H1 (cell line): ENCODE measurements at regions not wholly inside any gene's neighbourhood (a gene's known extent, or its start where the extent isn't known, plus 50 kb on each side); places are given as distances from the start of the nearest gene placed in this dataset.

Source experiments
- CTCF ChIA-PET: fragments of 300-600 bp; sonication (Branson Sonifier 250); formaldehyde crosslinking; loops from one replicate; lab custom pipeline; 2021; ENCODE audit not compliant: partially characterized antibody; lab: Charles Lee
- POLR2A ChIA-PET: fragments of 300-600 bp; sonication (Branson Sonifier 250); formaldehyde crosslinking; loops from one replicate; lab custom pipeline; 2021; ENCODE audit warnings: inconsistent platforms; ENCODE audit not compliant: partially characterized antibody; lab: Charles Lee
- DNase-seq, 2 experiments: peaks; one replicate each; pipeline versions ENCODE4 v3.0.0 to v3.0.0-alpha.2; 2010 to 2022; ENCODE audit warnings: low spot score in 2 of 2, low read depth in 1 of 2, mixed read lengths in 1 of 2
- FAIRE-seq: peaks from 2 replicates; lab custom pipeline; 2011; peaks lifted over from hg19 to GRCh38; lab: Jason Lieb, UNC
- H2AFZ ChIP-seq: 2 replicates; pipeline ENCODE4 v1.8.1; 2012; ENCODE audit warnings: low read length, inconsistent platforms
- H2AK5ac ChIP-seq: 2 replicates; pipeline ENCODE4 v1.6.1; 2013; ENCODE audit warnings: low read depth, low read length
- H2BK120ac ChIP-seq: replicated peaks from 2 replicates; pipeline ENCODE3; 2013; ENCODE audit warnings: low read depth, low read length, inconsistent platforms
- H2BK12ac ChIP-seq: 2 replicates; pipeline ENCODE4 v1.6.1; 2013; ENCODE audit warnings: low read depth, low read length
- H2BK15ac ChIP-seq: 2 replicates; pipeline ENCODE4 v1.6.1; 2013; ENCODE audit warnings: low read length
- H2BK20ac ChIP-seq: 2 replicates; pipeline ENCODE4 v1.6.1; 2013; ENCODE audit warnings: low read length
- H2BK5ac ChIP-seq: 2 replicates; pipeline ENCODE4 v1.6.1; 2013; ENCODE audit warnings: low read depth, low read length
- H3K14ac ChIP-seq: 2 replicates; pipeline ENCODE4 v1.6.1; 2013; ENCODE audit warnings: inconsistent platforms; ENCODE audit not compliant: insufficient read length
- H3K18ac ChIP-seq: 2 replicates; pipeline ENCODE4 v1.6.1; 2013; ENCODE audit warnings: low read length; ENCODE audit errors: extremely low read depth
- H3K23ac ChIP-seq: 2 replicates; pipeline ENCODE4 v1.6.1; 2013; ENCODE audit warnings: inconsistent platforms; ENCODE audit not compliant: insufficient read length
- H3K23me2 ChIP-seq: 2 replicates; pipeline ENCODE4 v1.6.1; 2013; ENCODE audit warnings: low read depth, low read length
- H3K27ac ChIP-seq: 2 replicates; pipeline ENCODE4 v1.6.1; 2011; ENCODE audit warnings: low read depth, low read length, inconsistent platforms
- H3K27me3 ChIP-seq, 4 experiments: replicated peaks in 1 of 4; 1 replicate in 1 of 4; 2 replicates in 3 of 4; pipeline versions ENCODE4 v1.6.1 to v1.8.1; 2011 to 2013; ENCODE audit warnings: low read length in 3 of 4, mild to moderate bottlenecking in 3 of 4, inconsistent platforms in 2 of 4, mixed read lengths in 2 of 4, moderate library complexity in 1 of 4; ENCODE audit not compliant: control insufficient read depth in 3 of 4, insufficient read depth in 3 of 4; ENCODE audit errors: extremely low read depth in 1 of 4
- H3K36me3 ChIP-seq, 4 experiments: 2 replicates each; pipeline versions ENCODE4 v1.6.1 to v1.8.1; 2011 to 2013; ENCODE audit warnings: mild to moderate bottlenecking in 4 of 4, low read length in 3 of 4, moderate library complexity in 2 of 4, control low read depth in 1 of 4, inconsistent platforms in 1 of 4; ENCODE audit not compliant: insufficient read depth in 4 of 4, control insufficient read depth in 2 of 4
- H3K4ac ChIP-seq: replicated peaks from 2 replicates; pipeline ENCODE3; 2013; ENCODE audit warnings: low read length, low read depth, mixed read lengths, inconsistent platforms; ENCODE audit not compliant: insufficient read length
- H3K4me1 ChIP-seq, 4 experiments: replicated peaks in 1 of 4; 1 replicate in 1 of 4; 2 replicates in 3 of 4; pipeline versions ENCODE4 v1.6.1 to v1.8.1; 2011 to 2013; ENCODE audit warnings: low read length in 3 of 4, inconsistent platforms in 2 of 4, mixed read lengths in 1 of 4; ENCODE audit not compliant: insufficient read depth in 4 of 4, control insufficient read depth in 3 of 4
- H3K4me2 ChIP-seq, 2 experiments: 2 replicates each; pipeline versions ENCODE4 v1.6.1 to v1.8.1; 2011 to 2013; ENCODE audit warnings: low read depth in 2 of 2, low read length in 2 of 2, control low read depth in 1 of 2, inconsistent platforms in 1 of 2, mild to moderate bottlenecking in 1 of 2; ENCODE audit not compliant: insufficient read depth in 1 of 2
- H3K4me3 ChIP-seq, 4 experiments: fragments of 200-600, 300-600 bp in 1 of 4; sonication (generic), shearing (Covaris generic), sonication (Bioruptor Twin) in 1 of 4; 2 replicates each; pipeline versions ENCODE4 v1.5.1 to v1.8.1; 2011 to 2016; ENCODE audit warnings: low read length in 4 of 4, low read depth in 3 of 4, control low read depth in 2 of 4, inconsistent platforms in 2 of 4, mild to moderate bottlenecking in 2 of 4, mixed read lengths in 1 of 4, moderate library complexity in 1 of 4; ENCODE audit not compliant: insufficient read depth in 2 of 4; ENCODE audit errors: extremely low read depth in 1 of 4
- H3K56ac ChIP-seq: replicated peaks from 2 replicates; pipeline ENCODE3; 2013; ENCODE audit warnings: low read depth, mild to moderate bottlenecking, mixed read lengths, low read length, inconsistent platforms; ENCODE audit not compliant: insufficient read length
- H3K79me1 ChIP-seq: 2 replicates; pipeline ENCODE4 v1.6.1; 2013; ENCODE audit warnings: low read depth, low read length, control low read depth
- H3K79me2 ChIP-seq, 2 experiments: 2 replicates each; pipeline versions ENCODE4 v1.6.1 to v1.8.1; 2012 to 2013; ENCODE audit warnings: low read length in 2 of 2, mild to moderate bottlenecking in 2 of 2, inconsistent platforms in 1 of 2; ENCODE audit not compliant: insufficient read depth in 2 of 2, control insufficient read depth in 1 of 2
- H3K9ac ChIP-seq, 4 experiments: replicated peaks in 1 of 4; 1 replicate in 1 of 4; 2 replicates in 3 of 4; pipeline versions ENCODE4 v1.6.1 to v1.8.1; 2011 to 2013; ENCODE audit warnings: low read depth in 3 of 4, low read length in 3 of 4, control low read depth in 2 of 4, mild to moderate bottlenecking in 2 of 4, moderate library complexity in 2 of 4, inconsistent platforms in 1 of 4; ENCODE audit errors: extremely low read depth in 1 of 4
- H3K9me3 ChIP-seq, 2 experiments: 2 replicates each; pipeline versions ENCODE4 v1.6.1 to v1.8.1; 2012 to 2013; ENCODE audit warnings: mild to moderate bottlenecking in 2 of 2, moderate library complexity in 2 of 2, control low read depth in 1 of 2, inconsistent platforms in 1 of 2, low read depth in 1 of 2, low read length in 1 of 2, mixed read lengths in 1 of 2; ENCODE audit not compliant: insufficient read depth in 2 of 2
- H4K20me1 ChIP-seq, 2 experiments: replicated peaks in 1 of 2; 2 replicates each; pipeline versions ENCODE3 to v1.8.1; 2011 to 2013; ENCODE audit warnings: inconsistent platforms in 2 of 2, low read length in 2 of 2, mild to moderate bottlenecking in 1 of 2; ENCODE audit not compliant: insufficient read depth in 2 of 2, control insufficient read depth in 1 of 2
- H4K5ac ChIP-seq: 2 replicates; pipeline ENCODE4 v1.6.1; 2013; ENCODE audit warnings: low read length, low read depth, mixed read lengths, inconsistent platforms; ENCODE audit not compliant: insufficient read length
- H4K8ac ChIP-seq: 2 replicates; pipeline ENCODE4 v1.8.0; 2013; ENCODE audit warnings: mild to moderate bottlenecking, moderate library complexity, low read length, inconsistent platforms; ENCODE audit not compliant: insufficient read depth; ENCODE audit errors: extremely low read depth
- H4K91ac ChIP-seq: replicated peaks from 2 replicates; pipeline ENCODE3; 2013; ENCODE audit warnings: low read length, mixed read lengths, inconsistent platforms; ENCODE audit not compliant: insufficient read length
- CBX5 ChIP-seq: fragments of 300-800, 300-1000 bp; sonication (generic); IDR thresholded peaks from 2 replicates; pipeline ENCODE4 v1.7.1; 2016; ENCODE audit warnings: antibody characterized with exemption, low read length, low read depth
- CEBPB ChIP-seq: IDR thresholded peaks from 2 replicates; pipeline ENCODE4 v1.6.1; 2012; ENCODE audit warnings: low read depth, low read length
- SIN3A ChIP-seq, 2 experiments: IDR thresholded peaks in 1 of 2; conservative IDR thresholded peaks in 1 of 2; 2 replicates each; pipeline ENCODE4 v1.6.1; 2011 to 2012; ENCODE audit warnings: low read length in 2 of 2, improper control_type of control experiment in 1 of 2, low read depth in 1 of 2, mild to moderate bottlenecking in 1 of 2
- SP4 ChIP-seq: IDR thresholded peaks from 2 replicates; pipeline ENCODE4 v1.6.1; 2012; ENCODE audit warnings: low read length, inconsistent platforms
- WGBS, 2 experiments: shearing (Covaris generic) in 1 of 2; methylation state at CpG; one replicate each; pipeline versions ENCODE4 v1.1.6 to v1.1.7; 2013 to 2015; ENCODE audit warnings: low lambda C conversion rate in 2 of 2, mixed read lengths in 2 of 2, inconsistent platforms in 1 of 2, low coverage in 1 of 2, missing lambda C conversion rate in 1 of 2; ENCODE audit not compliant: insufficient replicate concordance in 2 of 2, insufficient coverage in 1 of 2, insufficient read length in 1 of 2; ENCODE audit errors: extremely low coverage in 1 of 2, missing lambda C conversion rate in 1 of 2; 5-methylcytosine and 5-hydroxymethylcytosine counted together

DNA sequence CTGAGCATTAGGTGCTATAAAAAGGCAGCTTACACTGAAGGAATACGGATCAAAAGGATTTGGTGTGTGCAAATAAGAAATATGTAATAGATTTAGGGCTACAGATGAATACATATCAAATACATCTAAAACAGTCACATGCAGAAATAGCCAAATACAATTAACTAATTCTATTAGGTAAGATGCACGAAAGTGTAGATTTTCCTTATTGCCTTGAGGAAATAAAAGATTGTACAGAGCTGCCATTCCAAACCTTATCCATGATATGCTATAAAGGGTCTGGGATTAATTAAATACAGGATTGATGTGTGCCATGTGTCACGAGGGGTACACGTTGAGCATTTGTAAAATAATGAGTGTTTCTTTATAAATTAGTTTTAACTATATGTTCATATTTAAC, 107.0 kb upstream of the ELOVL6 start:
- FAIRE-seq (no peak), DNase-seq (no peak)
- Histone ChIP-seq H3K4ac (no peak overlapping the region), H2BK5ac (no peak overlapping the region), H3K9me3 (no peaks in the 10 kb centered on the region), H3K27ac (no peak overlapping the region), H3K23ac (no peak overlapping the region), H2BK12ac (no peak overlapping the region), H4K5ac (no peak overlapping the region), H4K8ac (no peak overlapping the region), H3K4me2 (no peak overlapping the region), H3K79me2 (no peaks in the 10 kb centered on the region), H2BK15ac (no peak overlapping the region), H3K79me1 (no peaks in the 10 kb centered on the region), H3K56ac (no peak overlapping the region), H3K4me1 (no peaks in the 10 kb centered on the region), H3K14ac (no peak overlapping the region), H2BK120ac (no peak overlapping the region), H2AK5ac (no peak overlapping the region), H3K4me3 (no peak overlapping the region), H3K27me3 (no peaks in the 10 kb centered on the region), H4K91ac (no peak overlapping the region), H4K20me1 (no peaks in the 10 kb centered on the region), H3K23me2 (no peaks in the 10 kb centered on the region), H3K9ac (no peak overlapping the region), H2AFZ (no peak overlapping the region), H3K36me3 (0 out of 8 replicates have a peak, but pooled peaks cover 0 to 2% (median 0%) of the 10 kb centered on the region in 4 experiments), H3K18ac (no peak overlapping the region), H2BK20ac (no peak overlapping the region)
- ChIA-PET POLR2A (no interaction called here), CTCF (interaction anchor here (1.2 to 1.5 kb wide), 2 partner anchors 39 to 40 kb away, joined by 4 read pairs; no protein-coding TSS in a partner anchor)
- 92% methylated on average over 4 of the region's 4 CpGs; no CpG with 5 or more reads in 1 of the 2 experiments for WGBS, 2 experiments
- TF ChIP-seq CEBPB (no peak), SIN3A (conservative IDR thresholded peaks at IDR 0.05 in 1 of 2, IDR thresholded peaks at IDR 0.05 in 1 of 2; ENCODE audit: low read depth in 1 of 2, low read length in 2 of 2) (no peak), CBX5 (no peak), SP4 (no peak)
